SU-DHL-6 (cell line): ENCODE measurements at regions not wholly inside any gene's neighbourhood (a gene's known extent, or its start where the extent isn't known, plus 50 kb on each side); places are given as distances from the start of the nearest gene placed in this dataset.

ENCODE experiments used
- CTCF ChIP-seq: fragments of 200-600 bp; sonication (generic); IDR thresholded peaks from one replicate; pipeline ENCODE4 v1.5.1; 2017; ENCODE audit warnings: antibody characterized with exemption, mild to moderate bottlenecking, low read length, moderate library complexity; ENCODE audit not compliant: insufficient read depth, poor library complexity, severe bottlenecking
- EZH2phosphoT487 ChIP-seq: fragments of 200-600 bp; sonication (generic), shearing (Covaris generic); conservative IDR thresholded peaks from 2 replicates; pipeline ENCODE4 v1.6.1; 2018; ENCODE audit warnings: mild to moderate bottlenecking, antibody characterized with exemption, low read length, moderate library complexity, mixed read lengths

GRCh38 chr1:195902779-195903178, 705.5 kb downstream of the KCNT2 start:
- TF ChIP-seq CTCF: no peak
- no peak for TF ChIP-seq EZH2phosphoT487
